IMR-90 (cell line): ENCODE measurements at regions not wholly inside any gene's neighbourhood (a gene's known extent, or its start where the extent isn't known, plus 50 kb on each side); places are given as distances from the start of the nearest gene placed in this dataset.
"Not testable (repeated sequence)": the region's sequence is repeated elsewhere in the genome, so short reads cannot be mapped to it uniquely, and the experiment has no call there.

Experiments used
- ATAC-seq: fragments of 200-7000 bp; cut with Tn5 transposase; 2 replicates; pipeline ENCODE4 v1.9.1; 2020; ENCODE audit warnings: low read depth, mild to moderate bottlenecking, moderate library complexity
- BruUV-seq: library from RNA; stranded (reverse); fragments of 400-500 nt; replicated peaks from 2 replicates; lab custom pipeline; 2021; lab: Mats Ljungman, UMichigan
- CTCF ChIA-PET: fragments of 300-600 bp; formaldehyde crosslinking; extraction: SDS; loops from one replicate; lab custom pipeline; 2021; ENCODE audit warnings: antibody characterized with exemption; lab: Yijun Ruan, JAX
- POLR2A ChIA-PET: fragments of 300-600 bp; sonication (Branson Sonifier 250); formaldehyde crosslinking; loops from one replicate; lab custom pipeline; 2022; ENCODE audit warnings: antibody characterized with exemption; ENCODE audit not compliant: unreplicated experiment; lab: Charles Lee
- DNase-seq: peaks from one replicate; pipeline ENCODE4 v3.0.0; 2013
- H2AFZ ChIP-seq: replicated peaks from 2 replicates; pipeline ENCODE3; 2013; ENCODE audit warnings: low read length, mild to moderate bottlenecking; ENCODE audit not compliant: poor library complexity
- H2AK5ac ChIP-seq: 2 replicates; pipeline ENCODE4 v1.6.1; 2013; ENCODE audit warnings: low read depth, low read length, inconsistent platforms
- H2AK9ac ChIP-seq: replicated peaks from 2 replicates; pipeline ENCODE3; 2013; ENCODE audit warnings: mild to moderate bottlenecking, low read depth, low read length, moderate library complexity; ENCODE audit not compliant: poor library complexity
- H2BK120ac ChIP-seq: 2 replicates; pipeline ENCODE4 v1.6.1; 2013; ENCODE audit warnings: low read depth, low read length, inconsistent platforms
- H2BK15ac ChIP-seq: 3 replicates; pipeline ENCODE4 v1.6.1; 2013; ENCODE audit warnings: low read depth, low read length, inconsistent platforms
- H2BK20ac ChIP-seq: 2 replicates; pipeline ENCODE4 v1.6.1; 2013; ENCODE audit warnings: low read depth, mild to moderate bottlenecking, inconsistent platforms, low read length, moderate library complexity
- H2BK5ac ChIP-seq: 2 replicates; pipeline ENCODE4 v1.6.1; 2013; ENCODE audit warnings: mild to moderate bottlenecking, low read depth, low read length, inconsistent platforms; ENCODE audit not compliant: poor library complexity, severe bottlenecking
- H3K14ac ChIP-seq: replicated peaks from 2 replicates; pipeline ENCODE4 v1.6.1; 2013; ENCODE audit warnings: low read depth, low read length, inconsistent platforms
- H3K18ac ChIP-seq: 2 replicates; pipeline ENCODE4 v1.6.1; 2013; ENCODE audit warnings: low read depth, low read length, control low read depth
- H3K23ac ChIP-seq: 2 replicates; pipeline ENCODE4 v1.6.1; 2013; ENCODE audit warnings: low read depth, low read length, inconsistent platforms
- H3K27ac ChIP-seq: 2 replicates; pipeline ENCODE4 v1.5.1; 2013; ENCODE audit warnings: mild to moderate bottlenecking, control low read depth, low read length; ENCODE audit not compliant: insufficient read depth
- H3K27me3 ChIP-seq: 2 replicates; pipeline ENCODE4 v1.6.1; 2013; ENCODE audit warnings: low read length; ENCODE audit not compliant: control insufficient read depth, insufficient read depth
- H3K36me3 ChIP-seq: 2 replicates; pipeline ENCODE4 v1.6.1; 2013; ENCODE audit warnings: low read length, mixed read lengths; ENCODE audit not compliant: control insufficient read depth, insufficient read depth
- H3K4ac ChIP-seq: 2 replicates; pipeline ENCODE4 v1.6.1; 2013; ENCODE audit warnings: low read depth, low read length, inconsistent platforms
- H3K4me1 ChIP-seq: 2 replicates; pipeline ENCODE4 v1.6.1; 2013; ENCODE audit warnings: low read length, mixed read lengths; ENCODE audit not compliant: control insufficient read depth, insufficient read depth
- H3K4me2 ChIP-seq: 2 replicates; pipeline ENCODE4 v1.6.1; 2013; ENCODE audit warnings: low read depth, mild to moderate bottlenecking, control low read depth, low read length, moderate library complexity
- H3K4me3 ChIP-seq: 2 replicates; pipeline ENCODE4 v1.5.1; 2013; ENCODE audit warnings: low read depth, mild to moderate bottlenecking, control low read depth, low read length, moderate library complexity; ENCODE audit not compliant: insufficient read depth
- H3K56ac ChIP-seq: 2 replicates; pipeline ENCODE4 v1.6.1; 2013; ENCODE audit warnings: low read length, inconsistent platforms; ENCODE audit not compliant: insufficient read depth; ENCODE audit errors: extremely low read depth
- H3K79me1 ChIP-seq, 2 experiments: 2 replicates each; pipeline ENCODE4 v1.6.1; 2013; ENCODE audit warnings: low read length in 2 of 2, inconsistent platforms in 1 of 2, low read depth in 1 of 2
- H3K9ac ChIP-seq: 2 replicates; pipeline ENCODE4 v1.6.1; 2013; ENCODE audit warnings: low read depth, low read length, control low read depth
- H3K9me1 ChIP-seq: 2 replicates; pipeline ENCODE4 v1.6.1; 2013; ENCODE audit warnings: low read length, inconsistent platforms; ENCODE audit not compliant: insufficient read depth
- H3K9me3 ChIP-seq: 2 replicates; pipeline ENCODE4 v1.6.1; 2013; ENCODE audit warnings: low read length; ENCODE audit not compliant: control insufficient read depth, insufficient read depth
- H4K20me1 ChIP-seq: 2 replicates; pipeline ENCODE4 v1.6.1; 2013; ENCODE audit warnings: low read length, inconsistent platforms; ENCODE audit not compliant: insufficient read depth
- H4K5ac ChIP-seq: 2 replicates; pipeline ENCODE4 v1.6.1; 2013; ENCODE audit warnings: mild to moderate bottlenecking, low read depth, low read length, control low read depth
- H4K8ac ChIP-seq, 2 experiments: 2 replicates each; pipeline ENCODE4 v1.6.1; 2013; ENCODE audit warnings: low read depth in 2 of 2, low read length in 2 of 2, control low read depth in 1 of 2, inconsistent platforms in 1 of 2
- H4K91ac ChIP-seq: 2 replicates; pipeline ENCODE4 v1.6.1; 2013; ENCODE audit warnings: low read depth, low read length, inconsistent platforms; ENCODE audit not compliant: insufficient read depth
- WGBS, 2 experiments: methylation state at CpG; one replicate each; pipeline versions ENCODE4 v1.1.5 to v1.1.7; 2013; ENCODE audit warnings: missing lambda C conversion rate in 2 of 2; ENCODE audit not compliant: insufficient read length in 1 of 2; ENCODE audit errors: extremely low coverage in 2 of 2; 5-methylcytosine and 5-hydroxymethylcytosine counted together
- dilution Hi-C: fragments of 300-500 bp; cut with HindIII; formaldehyde crosslinking; loops from one replicate; pipeline ENCODE4 v1.14.3; 2018; ENCODE audit warnings: low sequenced_read_pairs; ENCODE audit not compliant: unreplicated experiment
- in situ Hi-C: fragments of 300-500 bp; cut with MboI; formaldehyde crosslinking; loops from 3 replicates; pipeline ENCODE4 v1.14.3; 2019; ENCODE audit warnings: low sequenced_read_pairs, inconsistent platforms, mixed read lengths
- intact Hi-C: fragments of 100-400 bp; cut with micrococcal nuclease; formaldehyde crosslinking; loops from 2 replicates; pipeline ENCODE4 v1.10.0; 2022

DNA sequence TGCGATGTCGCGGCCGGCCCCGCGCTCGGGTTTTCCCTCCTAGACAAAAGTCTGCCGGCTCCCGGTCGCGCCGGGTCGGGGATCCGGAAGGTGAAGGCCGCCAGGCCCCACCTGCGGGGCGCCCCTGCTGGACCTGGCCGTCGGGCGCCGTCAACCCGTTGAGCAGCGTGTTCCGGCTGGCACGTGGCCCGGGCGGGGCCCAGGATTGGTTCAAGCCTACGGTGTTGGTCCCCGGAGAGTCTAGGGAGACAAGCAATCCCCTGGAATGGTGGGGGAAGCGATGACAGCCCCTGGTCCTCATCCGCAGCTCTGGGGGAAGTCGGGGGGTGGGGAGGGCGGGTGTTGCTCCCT is 2776.3 kb upstream of the TPTE start:
- dilution Hi-C loops, H3K4me3 ChIP-seq, H3K4me2 ChIP-seq, intact Hi-C loops, H2BK15ac ChIP-seq, H4K91ac ChIP-seq, H3K27me3 ChIP-seq, H2BK120ac ChIP-seq, BruUV-seq, H2BK20ac ChIP-seq, H3K56ac ChIP-seq, H3K36me3 ChIP-seq, H4K8ac ChIP-seq, H3K4me1 ChIP-seq, H3K9me3 ChIP-seq, H3K27ac ChIP-seq, H3K9me1 ChIP-seq, H4K20me1 ChIP-seq, H3K79me1 ChIP-seq, in situ Hi-C loops, H2AFZ ChIP-seq, H3K23ac ChIP-seq, DNase-seq, H2BK5ac ChIP-seq, H4K5ac ChIP-seq, H3K4ac ChIP-seq, H2AK5ac ChIP-seq, H3K18ac ChIP-seq, H2AK9ac ChIP-seq, POLR2A ChIA-PET, H3K14ac ChIP-seq, CTCF ChIA-PET, H3K9ac ChIP-seq: not testable (repeated sequence)
- ATAC-seq = peak; percentile 74
- no CpG with 5 or more reads among the region's 33 CpGs for WGBS, 2 experiments

DNA sequence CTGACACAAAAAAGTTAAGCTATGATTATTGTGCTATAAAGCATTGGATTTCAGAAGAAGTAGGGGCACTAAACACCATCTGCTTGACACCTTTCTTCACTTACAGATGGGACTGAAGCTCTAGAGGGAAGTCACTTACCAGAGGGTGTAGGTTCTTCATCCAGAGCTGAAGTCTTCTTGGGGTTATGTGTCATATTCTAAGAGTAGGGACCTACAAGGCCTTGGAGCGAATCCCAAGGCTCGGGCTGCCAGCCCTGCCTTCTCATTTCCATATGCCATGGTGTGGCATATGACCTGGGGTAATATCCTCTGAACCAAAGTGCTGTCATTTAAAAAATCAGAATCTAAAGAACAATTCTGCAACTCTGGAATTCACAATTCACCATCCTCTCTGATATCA is 2773.4 kb upstream of the TPTE start:
- DNase-seq, H2BK5ac ChIP-seq, dilution Hi-C loops, H3K23ac ChIP-seq, H3K56ac ChIP-seq, ATAC-seq, H3K18ac ChIP-seq, H3K9me1 ChIP-seq, H3K36me3 ChIP-seq, H4K91ac ChIP-seq, BruUV-seq, H4K20me1 ChIP-seq, H3K4me2 ChIP-seq, H2AK5ac ChIP-seq, CTCF ChIA-PET, H4K8ac ChIP-seq, H3K79me1 ChIP-seq, H2BK15ac ChIP-seq, H3K14ac ChIP-seq, H3K4me1 ChIP-seq, H2BK20ac ChIP-seq, H3K27me3 ChIP-seq, H2AK9ac ChIP-seq, intact Hi-C loops, H3K9ac ChIP-seq, H2AFZ ChIP-seq, H3K4me3 ChIP-seq, H3K9me3 ChIP-seq, H2BK120ac ChIP-seq, in situ Hi-C loops, H3K27ac ChIP-seq, H3K4ac ChIP-seq, H4K5ac ChIP-seq, POLR2A ChIA-PET: not testable (repeated sequence)
- no CpG with 5 or more reads among the region's 2 CpGs for WGBS, 2 experiments
